WTC11 (cell line): ENCODE measurements at regions not wholly inside any gene's neighbourhood (a gene's known extent, or its start where the extent isn't known, plus 50 kb on each side); places are given as distances from the start of the nearest gene placed in this dataset.
"Not testable (repeated sequence)": the region's sequence is repeated elsewhere in the genome, so short reads cannot be mapped to it uniquely, and the experiment has no call there.

Experiments
- ATAC-seq: fragments of 200-7000 bp; cut with Tn5 transposase; 2 replicates; pipeline ENCODE4 v1.10.0; 2021; ENCODE audit warnings: mild to moderate bottlenecking, moderate library complexity
- CTCF ChIA-PET: fragments of 300-600 bp; sonication (Branson Sonifier 250); formaldehyde crosslinking; loops from one replicate; lab custom pipeline; 2021; ENCODE audit warnings: antibody characterized with exemption; lab: Charles Lee
- POLR2A ChIA-PET: fragments of 350-600 bp; sonication (Branson Sonifier 250); formaldehyde crosslinking; loops from one replicate; lab custom pipeline; 2021; ENCODE audit warnings: antibody characterized with exemption; lab: Charles Lee
- DNase-seq: peaks from one replicate; pipeline ENCODE4 v3.0.0; 2021; ENCODE audit warnings: low spot score
- H3K27ac Mint-ChIP-seq: 2 replicates; pipeline ENCODE4 v1.8.0; 2021; ENCODE audit warnings: mixed read lengths
- H3K27me3 Mint-ChIP-seq: 2 replicates; pipeline ENCODE4 v1.8.0; 2021; ENCODE audit warnings: low read depth, mild to moderate bottlenecking, moderate library complexity, mixed read lengths
- H3K36me3 Mint-ChIP-seq: 2 replicates; pipeline ENCODE4 v1.8.0; 2021; ENCODE audit warnings: mixed read lengths
- H3K4me1 Mint-ChIP-seq: 2 replicates; pipeline ENCODE4 v1.8.0; 2022; ENCODE audit warnings: mixed read lengths
- H3K4me3 Mint-ChIP-seq: 2 replicates; pipeline ENCODE4 v1.8.0; 2021; ENCODE audit warnings: mild to moderate bottlenecking, moderate library complexity, mixed read lengths
- H3K9me3 Mint-ChIP-seq: 2 replicates; pipeline ENCODE4 v1.8.0; 2021; ENCODE audit warnings: mixed read lengths
- AR ChIP-seq: fragments of 250-450 bp; sonication (Bioruptor Pico); IDR thresholded peaks from 2 replicates; pipeline ENCODE4 v1.9.0; 2021; ENCODE audit warnings: mild to moderate bottlenecking
- ATF1 ChIP-seq: sonication (generic); formaldehyde crosslinking; IDR thresholded peaks from 2 replicates; pipeline ENCODE4 v1.8.1; 2023; ENCODE audit warnings: mild to moderate bottlenecking, moderate library complexity, missing genetic modification reagents
- ATF2 ChIP-seq: sonication (generic); formaldehyde crosslinking; IDR thresholded peaks from 2 replicates; pipeline ENCODE4 v1.8.1; 2022; ENCODE audit warnings: low read depth, missing genetic modification reagents, borderline replicate concordance
- ELF4 ChIP-seq: sonication (generic); formaldehyde crosslinking; IDR thresholded peaks from 2 replicates; pipeline ENCODE4 v1.8.1; 2022; ENCODE audit warnings: low read depth, mild to moderate bottlenecking, moderate library complexity, missing genetic modification reagents
- ERG ChIP-seq: fragments of 250-450 bp; sonication (Bioruptor Pico); IDR thresholded peaks from 2 replicates; pipeline ENCODE4 v1.8.0; 2021; ENCODE audit warnings: mild to moderate bottlenecking
- ETV6 ChIP-seq: sonication (generic); formaldehyde crosslinking; IDR thresholded peaks from 2 replicates; pipeline ENCODE4 v1.8.1; 2022; ENCODE audit warnings: mild to moderate bottlenecking, missing genetic modification reagents
- GRHL2 ChIP-seq: fragments of 250-450 bp; sonication (Bioruptor Pico); IDR thresholded peaks from 2 replicates; pipeline ENCODE4 v1.8.0; 2022; ENCODE audit warnings: mild to moderate bottlenecking, moderate library complexity; ENCODE audit not compliant: insufficient replicate concordance, severe bottlenecking
- MYBL2 ChIP-seq: sonication (generic); formaldehyde crosslinking; IDR thresholded peaks from 2 replicates; pipeline ENCODE4 v1.8.1; 2023; ENCODE audit warnings: mild to moderate bottlenecking, moderate library complexity, missing genetic modification reagents
- ZBTB43 ChIP-seq: sonication (generic); formaldehyde crosslinking; IDR thresholded peaks from 2 replicates; pipeline ENCODE4 v1.8.1; 2023; ENCODE audit warnings: mild to moderate bottlenecking, missing genetic modification reagents
- ZNF263 ChIP-seq: sonication (generic); formaldehyde crosslinking; IDR thresholded peaks from 2 replicates; pipeline ENCODE4 v1.8.1; 2022; ENCODE audit warnings: low read depth, mild to moderate bottlenecking, moderate library complexity, missing genetic modification reagents
- ZNF281 ChIP-seq: sonication (generic); formaldehyde crosslinking; IDR thresholded peaks from 2 replicates; pipeline ENCODE4 v1.8.0; 2023; ENCODE audit warnings: mild to moderate bottlenecking, missing genetic modification reagents

- H3K36me3 Mint-ChIP-seq: no peaks in the 10 kb centered on the region
- POLR2A ChIA-PET: no interaction called here
These were observed 1221.3 kb upstream of the CELF4 start for GRCh38 chr18:38786906-38787305.

GRCh38 chr18:38771620-38772019, 1206.0 kb upstream of the CELF4 start:
- H3K9me3 Mint-ChIP-seq: peaks cover 45% of the 10 kb centered on the region
- peaks cover 16% of the 10 kb centered on the region for H3K36me3 Mint-ChIP-seq
- H3K27ac Mint-ChIP-seq, POLR2A ChIA-PET, DNase-seq, H3K4me3 Mint-ChIP-seq, ATAC-seq, CTCF ChIA-PET, H3K27me3 Mint-ChIP-seq, H3K4me1 Mint-ChIP-seq: not testable (repeated sequence)

More at GRCh38 chr18:38786906-38787305, 1221.3 kb upstream of the CELF4 start:
- H3K9me3 Mint-ChIP-seq: peaks cover 18% of the 10 kb centered on the region
- DNase-seq (no peak), ATAC-seq (no peak)
- TF ChIP-seq ZNF281 (CRISPR knock-in tag) (no peak), ERG (CRISPR knock-in tag) (no peak), ZBTB43 (CRISPR knock-in tag) (no peak), ATF1 (no peak), ATF2 (CRISPR knock-in tag) (no peak)
- CTCF ChIA-PET: no interaction called here
- H3K4me1 Mint-ChIP-seq: peaks cover 12% of the 10 kb centered on the region
- no peaks in the 10 kb centered on the region for H3K27me3 Mint-ChIP-seq
- H3K27ac Mint-ChIP-seq: no peak overlapping the region
- no peak overlapping the region for H3K4me3 Mint-ChIP-seq

- ChIA-PET CTCF (no interaction called here), POLR2A (no interaction called here)
- DNase-seq (no peak), ATAC-seq (no peak)
- H3K4me1 Mint-ChIP-seq: no peaks in the 10 kb centered on the region
- H3K27ac Mint-ChIP-seq: no peak overlapping the region
- peaks cover 44% of the 10 kb centered on the region for H3K9me3 Mint-ChIP-seq
- no peak for TF ChIP-seq ELF4 (CRISPR knock-in tag)
- TF ChIP-seq ZNF263: no peak
- no peak for TF ChIP-seq AR (CRISPR knock-in tag)
- no peak for TF ChIP-seq ETV6 (CRISPR knock-in tag)
- no peak for TF ChIP-seq MYBL2 (CRISPR knock-in tag)
- TF ChIP-seq GRHL2: no peak
- H3K4me3 Mint-ChIP-seq: no peak overlapping the region
- peaks cover 16% of the 10 kb centered on the region for H3K36me3 Mint-ChIP-seq
- H3K27me3 Mint-ChIP-seq: no peaks in the 10 kb centered on the region
These were observed 1202.9 kb upstream of the CELF4 start for GRCh38 chr18:38768504-38768903.
